ENCODE measurements at regions not wholly inside any gene's neighbourhood (a gene's known extent, or its start where the extent isn't known, plus 50 kb on each side); places are given as distances from the start of the nearest gene placed in this dataset.

DNA sequence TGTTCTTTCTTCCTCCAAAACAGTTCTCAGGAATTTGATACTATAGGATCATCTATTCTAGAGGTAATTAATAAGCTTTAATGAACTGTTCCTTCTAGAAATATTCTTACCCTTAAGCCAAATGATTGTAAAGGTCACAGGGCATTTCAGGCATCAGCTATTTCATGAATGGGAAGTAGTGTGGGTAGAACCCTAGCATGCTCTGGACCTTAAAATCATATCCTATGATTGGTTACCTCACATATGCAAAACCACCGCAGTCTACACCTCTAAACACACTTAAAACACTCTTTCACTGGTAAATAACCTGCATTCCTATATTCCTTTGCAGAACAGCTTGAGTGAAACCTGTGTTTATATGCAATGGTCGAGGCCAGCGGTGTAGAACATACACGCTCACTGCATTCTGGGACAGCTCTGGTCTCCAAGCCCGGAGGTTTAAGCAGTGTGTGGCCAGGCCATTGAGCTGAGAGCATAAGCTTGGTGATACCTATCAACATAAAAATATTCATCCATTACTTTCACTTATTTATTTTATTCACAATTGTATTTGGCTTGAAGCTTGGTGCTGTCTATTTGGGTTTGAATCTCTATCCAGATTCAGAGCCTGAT lies 87.7 kb upstream of the RASGRP1 start:
- TF ChIP-seq EZH2 (IDR thresholded peaks at IDR 0.05; ENCODE audit: insufficient read depth, low read length): no peak
- TF ChIP-seq, protein P1, sequence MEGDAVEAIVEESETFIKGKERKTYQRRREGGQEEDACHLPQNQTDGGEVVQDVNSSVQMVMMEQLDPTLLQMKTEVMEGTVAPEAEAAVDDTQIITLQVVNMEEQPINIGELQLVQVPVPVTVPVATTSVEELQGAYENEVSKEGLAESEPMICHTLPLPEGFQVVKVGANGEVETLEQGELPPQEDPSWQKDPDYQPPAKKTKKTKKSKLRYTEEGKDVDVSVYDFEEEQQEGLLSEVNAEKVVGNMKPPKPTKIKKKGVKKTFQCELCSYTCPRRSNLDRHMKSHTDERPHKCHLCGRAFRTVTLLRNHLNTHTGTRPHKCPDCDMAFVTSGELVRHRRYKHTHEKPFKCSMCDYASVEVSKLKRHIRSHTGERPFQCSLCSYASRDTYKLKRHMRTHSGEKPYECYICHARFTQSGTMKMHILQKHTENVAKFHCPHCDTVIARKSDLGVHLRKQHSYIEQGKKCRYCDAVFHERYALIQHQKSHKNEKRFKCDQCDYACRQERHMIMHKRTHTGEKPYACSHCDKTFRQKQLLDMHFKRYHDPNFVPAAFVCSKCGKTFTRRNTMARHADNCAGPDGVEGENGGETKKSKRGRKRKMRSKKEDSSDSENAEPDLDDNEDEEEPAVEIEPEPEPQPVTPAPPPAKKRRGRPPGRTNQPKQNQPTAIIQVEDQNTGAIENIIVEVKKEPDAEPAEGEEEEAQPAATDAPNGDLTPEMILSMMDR (IDR thresholded peaks at IDR 0.05; ENCODE audit: insufficient read depth, low read depth, low read length): no peak
